IMR-90 (cell line): ENCODE measurements at regions not wholly inside any gene's neighbourhood (a gene's known extent, or its start where the extent isn't known, plus 50 kb on each side); places are given as distances from the start of the nearest gene placed in this dataset.

Source experiments
- ATAC-seq: fragments of 200-7000 bp; cut with Tn5 transposase; 2 replicates; pipeline ENCODE4 v1.9.1; 2020; ENCODE audit warnings: low read depth, mild to moderate bottlenecking, moderate library complexity
- BruUV-seq: library from RNA; stranded (reverse); fragments of 400-500 nt; replicated peaks from 2 replicates; lab custom pipeline; 2021; lab: Mats Ljungman, UMichigan
- CTCF ChIA-PET: fragments of 300-600 bp; formaldehyde crosslinking; extraction: SDS; loops from one replicate; lab custom pipeline; 2021; ENCODE audit warnings: antibody characterized with exemption; lab: Yijun Ruan, JAX
- POLR2A ChIA-PET: fragments of 300-600 bp; sonication (Branson Sonifier 250); formaldehyde crosslinking; loops from one replicate; lab custom pipeline; 2022; ENCODE audit warnings: antibody characterized with exemption; ENCODE audit not compliant: unreplicated experiment; lab: Charles Lee
- DNase-seq: peaks from one replicate; pipeline ENCODE4 v3.0.0; 2013
- H2AFZ ChIP-seq: replicated peaks from 2 replicates; pipeline ENCODE3; 2013; ENCODE audit warnings: low read length, mild to moderate bottlenecking; ENCODE audit not compliant: poor library complexity
- H2AK5ac ChIP-seq: 2 replicates; pipeline ENCODE4 v1.6.1; 2013; ENCODE audit warnings: low read depth, low read length, inconsistent platforms
- H2AK9ac ChIP-seq: replicated peaks from 2 replicates; pipeline ENCODE3; 2013; ENCODE audit warnings: mild to moderate bottlenecking, low read depth, low read length, moderate library complexity; ENCODE audit not compliant: poor library complexity
- H2BK120ac ChIP-seq: 2 replicates; pipeline ENCODE4 v1.6.1; 2013; ENCODE audit warnings: low read depth, low read length, inconsistent platforms
- H2BK15ac ChIP-seq: 3 replicates; pipeline ENCODE4 v1.6.1; 2013; ENCODE audit warnings: low read depth, low read length, inconsistent platforms
- H2BK20ac ChIP-seq: 2 replicates; pipeline ENCODE4 v1.6.1; 2013; ENCODE audit warnings: low read depth, mild to moderate bottlenecking, inconsistent platforms, low read length, moderate library complexity
- H2BK5ac ChIP-seq: 2 replicates; pipeline ENCODE4 v1.6.1; 2013; ENCODE audit warnings: mild to moderate bottlenecking, low read depth, low read length, inconsistent platforms; ENCODE audit not compliant: poor library complexity, severe bottlenecking
- H3K14ac ChIP-seq: replicated peaks from 2 replicates; pipeline ENCODE4 v1.6.1; 2013; ENCODE audit warnings: low read depth, low read length, inconsistent platforms
- H3K18ac ChIP-seq: 2 replicates; pipeline ENCODE4 v1.6.1; 2013; ENCODE audit warnings: low read depth, low read length, control low read depth
- H3K23ac ChIP-seq: 2 replicates; pipeline ENCODE4 v1.6.1; 2013; ENCODE audit warnings: low read depth, low read length, inconsistent platforms
- H3K27ac ChIP-seq: 2 replicates; pipeline ENCODE4 v1.5.1; 2013; ENCODE audit warnings: mild to moderate bottlenecking, control low read depth, low read length; ENCODE audit not compliant: insufficient read depth
- H3K27me3 ChIP-seq: 2 replicates; pipeline ENCODE4 v1.6.1; 2013; ENCODE audit warnings: low read length; ENCODE audit not compliant: control insufficient read depth, insufficient read depth
- H3K36me3 ChIP-seq: 2 replicates; pipeline ENCODE4 v1.6.1; 2013; ENCODE audit warnings: low read length, mixed read lengths; ENCODE audit not compliant: control insufficient read depth, insufficient read depth
- H3K4ac ChIP-seq: 2 replicates; pipeline ENCODE4 v1.6.1; 2013; ENCODE audit warnings: low read depth, low read length, inconsistent platforms
- H3K4me1 ChIP-seq: 2 replicates; pipeline ENCODE4 v1.6.1; 2013; ENCODE audit warnings: low read length, mixed read lengths; ENCODE audit not compliant: control insufficient read depth, insufficient read depth
- H3K4me2 ChIP-seq: 2 replicates; pipeline ENCODE4 v1.6.1; 2013; ENCODE audit warnings: low read depth, mild to moderate bottlenecking, control low read depth, low read length, moderate library complexity
- H3K4me3 ChIP-seq: 2 replicates; pipeline ENCODE4 v1.5.1; 2013; ENCODE audit warnings: low read depth, mild to moderate bottlenecking, control low read depth, low read length, moderate library complexity; ENCODE audit not compliant: insufficient read depth
- H3K56ac ChIP-seq: 2 replicates; pipeline ENCODE4 v1.6.1; 2013; ENCODE audit warnings: low read length, inconsistent platforms; ENCODE audit not compliant: insufficient read depth; ENCODE audit errors: extremely low read depth
- H3K79me1 ChIP-seq, 2 experiments: 2 replicates each; pipeline ENCODE4 v1.6.1; 2013; ENCODE audit warnings: low read length in 2 of 2, inconsistent platforms in 1 of 2, low read depth in 1 of 2
- H3K9ac ChIP-seq: 2 replicates; pipeline ENCODE4 v1.6.1; 2013; ENCODE audit warnings: low read depth, low read length, control low read depth
- H3K9me1 ChIP-seq: 2 replicates; pipeline ENCODE4 v1.6.1; 2013; ENCODE audit warnings: low read length, inconsistent platforms; ENCODE audit not compliant: insufficient read depth
- H3K9me3 ChIP-seq: 2 replicates; pipeline ENCODE4 v1.6.1; 2013; ENCODE audit warnings: low read length; ENCODE audit not compliant: control insufficient read depth, insufficient read depth
- H4K20me1 ChIP-seq: 2 replicates; pipeline ENCODE4 v1.6.1; 2013; ENCODE audit warnings: low read length, inconsistent platforms; ENCODE audit not compliant: insufficient read depth
- H4K5ac ChIP-seq: 2 replicates; pipeline ENCODE4 v1.6.1; 2013; ENCODE audit warnings: mild to moderate bottlenecking, low read depth, low read length, control low read depth
- H4K8ac ChIP-seq, 2 experiments: 2 replicates each; pipeline ENCODE4 v1.6.1; 2013; ENCODE audit warnings: low read depth in 2 of 2, low read length in 2 of 2, control low read depth in 1 of 2, inconsistent platforms in 1 of 2
- H4K91ac ChIP-seq: 2 replicates; pipeline ENCODE4 v1.6.1; 2013; ENCODE audit warnings: low read depth, low read length, inconsistent platforms; ENCODE audit not compliant: insufficient read depth
- BHLHE40 ChIP-seq: fragments of 150-350 bp; IDR thresholded peaks from 2 replicates; pipeline ENCODE4 v1.6.1; 2016; ENCODE audit warnings: mild to moderate bottlenecking, low read depth, low read length
- CHD1 ChIP-seq: IDR thresholded peaks from 2 replicates; pipeline ENCODE4 v1.6.1; 2012; ENCODE audit warnings: low read depth, low read length, improper control_type of control experiment
- MXI1 ChIP-seq: IDR thresholded peaks from 2 replicates; pipeline ENCODE4 v1.6.1; 2012; ENCODE audit warnings: low read depth, mild to moderate bottlenecking, low read length, moderate library complexity, borderline replicate concordance
- NFE2L2 ChIP-seq: fragments of 150-350 bp; IDR thresholded peaks from 2 replicates; pipeline ENCODE4 v1.6.1; 2016; ENCODE audit warnings: low read depth, mild to moderate bottlenecking, low read length
- RFX5 ChIP-seq: IDR thresholded peaks from 2 replicates; pipeline ENCODE4 v1.8.0; 2012; ENCODE audit warnings: low read depth, mild to moderate bottlenecking, low read length, moderate library complexity
- SMC3 ChIP-seq: fragments of 150-350 bp; IDR thresholded peaks from 2 replicates; pipeline ENCODE4 v1.6.1; 2016; ENCODE audit warnings: low read depth, mild to moderate bottlenecking, antibody characterized with exemption, low read length, moderate library complexity
- WGBS, 2 experiments: methylation state at CpG; one replicate each; pipeline versions ENCODE4 v1.1.5 to v1.1.7; 2013; ENCODE audit warnings: missing lambda C conversion rate in 2 of 2; ENCODE audit not compliant: insufficient read length in 1 of 2; ENCODE audit errors: extremely low coverage in 2 of 2; 5-methylcytosine and 5-hydroxymethylcytosine counted together
- dilution Hi-C: fragments of 300-500 bp; cut with HindIII; formaldehyde crosslinking; loops from one replicate; pipeline ENCODE4 v1.14.3; 2018; ENCODE audit warnings: low sequenced_read_pairs; ENCODE audit not compliant: unreplicated experiment
- in situ Hi-C: fragments of 300-500 bp; cut with MboI; formaldehyde crosslinking; loops from 3 replicates; pipeline ENCODE4 v1.14.3; 2019; ENCODE audit warnings: low sequenced_read_pairs, inconsistent platforms, mixed read lengths
- intact Hi-C: fragments of 100-400 bp; cut with micrococcal nuclease; formaldehyde crosslinking; loops from 2 replicates; pipeline ENCODE4 v1.10.0; 2022
- TF ChIP-seq, protein P1 (sequence below): conservative IDR thresholded peaks from 2 replicates; pipeline ENCODE4 v1.5.1; 2012; ENCODE audit warnings: mild to moderate bottlenecking, low read depth, low read length, improper control_type of control experiment
- TF ChIP-seq, protein P2 (sequence below): fragments of 150-350 bp; IDR thresholded peaks from 2 replicates; pipeline ENCODE4 v1.6.1; 2016; ENCODE audit warnings: low read depth, mild to moderate bottlenecking, low read length, moderate library complexity, borderline replicate concordance

DNA sequence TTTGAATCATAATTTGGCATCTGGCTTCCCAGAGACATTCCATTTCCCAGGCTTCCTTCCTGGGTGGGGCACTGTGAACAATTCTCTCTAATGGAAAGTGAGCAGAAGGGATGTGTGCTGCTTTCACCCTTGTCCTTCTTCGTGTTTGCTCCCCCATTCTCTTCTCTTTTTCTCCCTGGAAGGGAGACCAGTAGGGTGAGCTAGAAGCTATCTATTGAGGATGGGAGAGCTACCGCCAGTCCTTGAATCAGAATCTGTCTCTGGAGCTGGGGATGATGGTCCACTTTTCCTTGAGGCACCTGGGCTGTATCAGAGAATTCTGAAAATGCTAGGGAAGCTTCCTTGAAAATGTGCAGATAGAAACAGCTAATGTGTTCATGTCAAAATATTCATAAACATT, 453.9 kb downstream of the WDR72 start:
- in situ Hi-C loops (no loop called here), dilution Hi-C loops (no loop called here), intact Hi-C loops (no loop called here)
- no peak for ATAC-seq
- no peaks in the 10 kb centered on the region for H3K36me3 ChIP-seq
- no TSS peak for BruUV-seq
- no CpG with 5 or more reads among the region's 2 CpGs for WGBS, 2 experiments
- CTCF ChIA-PET = no interaction called here
- H3K27ac ChIP-seq = no peak overlapping the region
- no peak overlapping the region for H3K4me3 ChIP-seq
- no peaks in the 10 kb centered on the region for H3K27me3 ChIP-seq
- no peak overlapping the region for H4K91ac ChIP-seq
- H3K79me1 ChIP-seq = no peaks in the 10 kb centered on the region
- H3K4me1 ChIP-seq = no peaks in the 10 kb centered on the region
- H2BK20ac ChIP-seq = no peak overlapping the region
- H3K23ac ChIP-seq = no peak overlapping the region
- POLR2A ChIA-PET = no interaction called here
- no peak overlapping the region for H2AK5ac ChIP-seq
- no peak overlapping the region for H4K5ac ChIP-seq
- no peak overlapping the region for H2AFZ ChIP-seq
- no peak overlapping the region for H3K14ac ChIP-seq
- no peak overlapping the region for H3K9ac ChIP-seq
- peaks cover 22% of the 10 kb centered on the region for H3K9me3 ChIP-seq
- no peak overlapping the region for H3K4ac ChIP-seq
- H2BK120ac ChIP-seq = no peak overlapping the region
- H3K56ac ChIP-seq = no peak overlapping the region
- H3K18ac ChIP-seq = no peak overlapping the region
- H3K4me2 ChIP-seq = no peak overlapping the region
- H4K20me1 ChIP-seq = no peaks in the 10 kb centered on the region
- H3K9me1 ChIP-seq = no peaks in the 10 kb centered on the region
- TF ChIP-seq, protein P1, sequence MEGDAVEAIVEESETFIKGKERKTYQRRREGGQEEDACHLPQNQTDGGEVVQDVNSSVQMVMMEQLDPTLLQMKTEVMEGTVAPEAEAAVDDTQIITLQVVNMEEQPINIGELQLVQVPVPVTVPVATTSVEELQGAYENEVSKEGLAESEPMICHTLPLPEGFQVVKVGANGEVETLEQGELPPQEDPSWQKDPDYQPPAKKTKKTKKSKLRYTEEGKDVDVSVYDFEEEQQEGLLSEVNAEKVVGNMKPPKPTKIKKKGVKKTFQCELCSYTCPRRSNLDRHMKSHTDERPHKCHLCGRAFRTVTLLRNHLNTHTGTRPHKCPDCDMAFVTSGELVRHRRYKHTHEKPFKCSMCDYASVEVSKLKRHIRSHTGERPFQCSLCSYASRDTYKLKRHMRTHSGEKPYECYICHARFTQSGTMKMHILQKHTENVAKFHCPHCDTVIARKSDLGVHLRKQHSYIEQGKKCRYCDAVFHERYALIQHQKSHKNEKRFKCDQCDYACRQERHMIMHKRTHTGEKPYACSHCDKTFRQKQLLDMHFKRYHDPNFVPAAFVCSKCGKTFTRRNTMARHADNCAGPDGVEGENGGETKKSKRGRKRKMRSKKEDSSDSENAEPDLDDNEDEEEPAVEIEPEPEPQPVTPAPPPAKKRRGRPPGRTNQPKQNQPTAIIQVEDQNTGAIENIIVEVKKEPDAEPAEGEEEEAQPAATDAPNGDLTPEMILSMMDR = no peak
- TF ChIP-seq MXI1 (no peak), CHD1 (no peak), BHLHE40 (no peak), RFX5 (no peak), SMC3 (no peak), NFE2L2 (no peak)
- TF ChIP-seq, protein P2, sequence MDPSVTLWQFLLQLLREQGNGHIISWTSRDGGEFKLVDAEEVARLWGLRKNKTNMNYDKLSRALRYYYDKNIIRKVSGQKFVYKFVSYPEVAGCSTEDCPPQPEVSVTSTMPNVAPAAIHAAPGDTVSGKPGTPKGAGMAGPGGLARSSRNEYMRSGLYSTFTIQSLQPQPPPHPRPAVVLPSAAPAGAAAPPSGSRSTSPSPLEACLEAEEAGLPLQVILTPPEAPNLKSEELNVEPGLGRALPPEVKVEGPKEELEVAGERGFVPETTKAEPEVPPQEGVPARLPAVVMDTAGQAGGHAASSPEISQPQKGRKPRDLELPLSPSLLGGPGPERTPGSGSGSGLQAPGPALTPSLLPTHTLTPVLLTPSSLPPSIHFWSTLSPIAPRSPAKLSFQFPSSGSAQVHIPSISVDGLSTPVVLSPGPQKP = no peak
- H4K8ac ChIP-seq = no peak overlapping the region
- H2AK9ac ChIP-seq = no peak overlapping the region
- H2BK15ac ChIP-seq = no peak overlapping the region
- H2BK5ac ChIP-seq = no peak overlapping the region
- no peak for DNase-seq
